OCI-LY3 (cell line): ENCODE measurements at regions not wholly inside any gene's neighbourhood (a gene's known extent, or its start where the extent isn't known, plus 50 kb on each side); places are given as distances from the start of the nearest gene placed in this dataset.

Experiments
- H2AFZ ChIP-seq: fragments of 200-600, 300-600 bp; shearing (Covaris generic); 2 replicates; pipeline ENCODE4 v1.6.0; 2014; ENCODE audit warnings: antibody characterized with exemption, low read depth, low read length
- H3K27ac ChIP-seq: fragments of 200-600, 300-600 bp; sonication (generic); 2 replicates; pipeline ENCODE4 v1.5.1; 2014; ENCODE audit warnings: mild to moderate bottlenecking, low read length, moderate library complexity, mixed read lengths
- H3K27me3 ChIP-seq: fragments of 200-600, 300-600 bp; sonication (generic); 2 replicates; pipeline ENCODE4 v1.6.1; 2014; ENCODE audit warnings: low read depth, low read length, mixed read lengths
- H3K36me3 ChIP-seq: fragments of 200-600, 300-600 bp; sonication (generic); replicated peaks from 2 replicates; pipeline ENCODE3; 2014; ENCODE audit warnings: low read depth, low read length, mixed read lengths
- H3K4me1 ChIP-seq: fragments of 300-600, 200-600 bp; sonication (generic); 2 replicates; pipeline ENCODE4 v1.6.1; 2014; ENCODE audit warnings: low read length, mixed read lengths
- H3K4me2 ChIP-seq: fragments of 200-600, 300-600 bp; sonication (generic); 2 replicates; pipeline ENCODE4 v1.6.1; 2014; ENCODE audit warnings: low read length, mixed read lengths
- H3K4me3 ChIP-seq: fragments of 300-600, 200-600 bp; sonication (generic); 2 replicates; pipeline ENCODE4 v1.5.1; 2014; ENCODE audit warnings: antibody characterized with exemption, mild to moderate bottlenecking, low read length, moderate library complexity
- H3K79me2 ChIP-seq: fragments of 300-600, 200-600 bp; shearing (Covaris generic); 2 replicates; pipeline ENCODE4 v1.6.1; 2014; ENCODE audit warnings: mild to moderate bottlenecking, low read length, mixed read lengths
- H3K9ac ChIP-seq: fragments of 300-600, 200-600 bp; shearing (Covaris generic); 2 replicates; pipeline ENCODE4 v1.6.0; 2014; ENCODE audit warnings: mild to moderate bottlenecking, low read length, moderate library complexity
- H3K9me3 ChIP-seq: fragments of 200-600, 300-600 bp; shearing (Covaris generic); 2 replicates; pipeline ENCODE4 v1.6.1; 2014; ENCODE audit warnings: low read length, mixed read lengths; ENCODE audit not compliant: insufficient read depth
- H4K20me1 ChIP-seq: fragments of 200-600, 300-600 bp; sonication (generic); 2 replicates; pipeline ENCODE4 v1.6.1; 2016; ENCODE audit warnings: low read length, mixed read lengths; ENCODE audit not compliant: insufficient read depth
- EZH2phosphoT487 ChIP-seq: fragments of 200-600 bp; shearing (Covaris generic); IDR thresholded peaks from 2 replicates; pipeline ENCODE4 v1.6.1; 2018; ENCODE audit warnings: antibody characterized with exemption, mixed run types, low read depth
- TF ChIP-seq, protein P1 (sequence below): fragments of 200-600, 300-600 bp; sonication (generic); IDR thresholded peaks from 2 replicates; pipeline ENCODE4 v1.5.1; 2014; ENCODE audit warnings: antibody characterized with exemption, low read length, low read depth

DNA sequence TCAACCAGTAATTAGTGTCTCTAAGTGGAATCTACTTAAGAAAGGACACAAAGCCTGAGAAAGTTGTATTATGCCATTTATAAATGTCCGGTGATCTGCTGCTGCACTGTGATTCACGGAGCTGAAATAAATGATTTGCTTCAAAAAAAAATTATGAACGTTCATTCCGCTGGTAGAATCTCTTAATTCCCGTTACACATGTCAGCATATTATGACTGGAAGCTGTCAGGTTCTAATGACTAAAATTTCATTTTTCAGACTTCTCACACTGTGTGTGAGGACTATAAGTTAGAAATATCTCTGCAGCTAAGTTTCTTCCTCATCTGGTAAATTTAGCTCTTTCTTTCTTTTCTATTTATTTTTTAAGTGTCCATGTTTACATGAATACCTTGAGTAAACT, 647.1 kb downstream of the VRK1 start:
- no peak for TF ChIP-seq EZH2phosphoT487
- TF ChIP-seq, protein P1, sequence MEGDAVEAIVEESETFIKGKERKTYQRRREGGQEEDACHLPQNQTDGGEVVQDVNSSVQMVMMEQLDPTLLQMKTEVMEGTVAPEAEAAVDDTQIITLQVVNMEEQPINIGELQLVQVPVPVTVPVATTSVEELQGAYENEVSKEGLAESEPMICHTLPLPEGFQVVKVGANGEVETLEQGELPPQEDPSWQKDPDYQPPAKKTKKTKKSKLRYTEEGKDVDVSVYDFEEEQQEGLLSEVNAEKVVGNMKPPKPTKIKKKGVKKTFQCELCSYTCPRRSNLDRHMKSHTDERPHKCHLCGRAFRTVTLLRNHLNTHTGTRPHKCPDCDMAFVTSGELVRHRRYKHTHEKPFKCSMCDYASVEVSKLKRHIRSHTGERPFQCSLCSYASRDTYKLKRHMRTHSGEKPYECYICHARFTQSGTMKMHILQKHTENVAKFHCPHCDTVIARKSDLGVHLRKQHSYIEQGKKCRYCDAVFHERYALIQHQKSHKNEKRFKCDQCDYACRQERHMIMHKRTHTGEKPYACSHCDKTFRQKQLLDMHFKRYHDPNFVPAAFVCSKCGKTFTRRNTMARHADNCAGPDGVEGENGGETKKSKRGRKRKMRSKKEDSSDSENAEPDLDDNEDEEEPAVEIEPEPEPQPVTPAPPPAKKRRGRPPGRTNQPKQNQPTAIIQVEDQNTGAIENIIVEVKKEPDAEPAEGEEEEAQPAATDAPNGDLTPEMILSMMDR: no peak
- no peak overlapping the region for H3K9ac ChIP-seq
- no peaks in the 10 kb centered on the region for H3K9me3 ChIP-seq
- H3K4me2 ChIP-seq: no peak overlapping the region
- H3K79me2 ChIP-seq: no peaks in the 10 kb centered on the region
- H3K36me3 ChIP-seq: no peaks in the 10 kb centered on the region
- no peak overlapping the region for H2AFZ ChIP-seq
- H3K27ac ChIP-seq: no peak overlapping the region
- peaks cover 5% of the 10 kb centered on the region; the same call in 1 of the 2 replicates for H3K27me3 ChIP-seq
- no peaks in the 10 kb centered on the region for H4K20me1 ChIP-seq
- H3K4me3 ChIP-seq: no peak overlapping the region
- no peaks in the 10 kb centered on the region for H3K4me1 ChIP-seq

DNA sequence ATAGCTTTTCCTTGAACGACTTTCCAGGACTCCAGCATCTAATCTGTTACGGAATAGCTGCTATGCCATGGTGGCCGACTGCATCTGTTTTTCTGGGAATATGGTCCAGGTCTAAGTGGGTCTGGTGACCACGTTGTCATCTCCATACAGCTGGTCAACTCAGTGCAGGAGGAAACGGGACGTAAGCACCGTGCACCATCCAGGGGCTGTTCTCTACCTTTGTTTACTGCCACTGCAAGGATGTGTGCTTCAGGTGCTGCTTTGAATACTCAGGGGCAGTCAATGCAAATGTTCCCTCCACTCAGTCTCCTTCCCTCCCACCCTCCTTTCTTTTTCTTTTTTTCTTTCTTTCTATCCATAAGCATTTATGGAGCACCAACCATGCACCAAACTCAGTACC, 648.2 kb downstream of the VRK1 start:
- no peaks in the 10 kb centered on the region for H3K36me3 ChIP-seq
- H4K20me1 ChIP-seq: no peaks in the 10 kb centered on the region
- no peak overlapping the region for H3K9ac ChIP-seq
- H3K27me3 ChIP-seq: peaks cover 5% of the 10 kb centered on the region; the same call in 1 of the 2 replicates
- no peak overlapping the region for H3K27ac ChIP-seq
- no peaks in the 10 kb centered on the region for H3K9me3 ChIP-seq
- H3K4me3 ChIP-seq: no peak overlapping the region
- no peak overlapping the region for H2AFZ ChIP-seq
- H3K4me2 ChIP-seq: no peak overlapping the region
- TF ChIP-seq EZH2phosphoT487: no peak
- TF ChIP-seq, protein P1: no peak
- no peaks in the 10 kb centered on the region for H3K79me2 ChIP-seq
- H3K4me1 ChIP-seq: no peaks in the 10 kb centered on the region

DNA sequence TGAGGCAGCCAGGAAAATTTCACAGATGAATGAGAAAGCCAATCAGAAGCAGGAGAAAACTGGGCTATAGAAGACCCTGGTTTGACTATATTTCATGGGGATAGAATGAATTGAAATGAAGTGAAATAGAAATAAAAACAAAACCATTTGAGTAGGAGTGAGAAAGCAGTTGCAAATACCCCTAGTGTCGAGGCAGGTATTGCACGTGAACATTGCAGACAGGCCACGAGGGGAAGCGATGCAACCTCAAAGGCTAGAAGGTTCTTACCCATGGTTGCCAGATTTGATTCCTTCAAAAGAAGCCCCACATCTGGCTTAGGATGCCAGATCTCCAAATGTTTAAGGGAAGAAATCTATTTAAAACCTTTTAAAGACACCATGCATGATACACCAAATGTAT, 648.9 kb downstream of the VRK1 start:
- peaks cover 5% of the 10 kb centered on the region; the same call in 1 of the 2 replicates for H3K27me3 ChIP-seq
- no peaks in the 10 kb centered on the region for H3K9me3 ChIP-seq
- H4K20me1 ChIP-seq: no peaks in the 10 kb centered on the region
- no peaks in the 10 kb centered on the region for H3K79me2 ChIP-seq
- H3K4me2 ChIP-seq: no peak overlapping the region
- no peak overlapping the region for H3K9ac ChIP-seq
- H2AFZ ChIP-seq: no peak overlapping the region
- H3K27ac ChIP-seq: no peak overlapping the region
- TF ChIP-seq EZH2phosphoT487: no peak
- TF ChIP-seq, protein P1: no peak
- H3K4me3 ChIP-seq: no peak overlapping the region
- H3K36me3 ChIP-seq: no peaks in the 10 kb centered on the region
- no peaks in the 10 kb centered on the region for H3K4me1 ChIP-seq

DNA sequence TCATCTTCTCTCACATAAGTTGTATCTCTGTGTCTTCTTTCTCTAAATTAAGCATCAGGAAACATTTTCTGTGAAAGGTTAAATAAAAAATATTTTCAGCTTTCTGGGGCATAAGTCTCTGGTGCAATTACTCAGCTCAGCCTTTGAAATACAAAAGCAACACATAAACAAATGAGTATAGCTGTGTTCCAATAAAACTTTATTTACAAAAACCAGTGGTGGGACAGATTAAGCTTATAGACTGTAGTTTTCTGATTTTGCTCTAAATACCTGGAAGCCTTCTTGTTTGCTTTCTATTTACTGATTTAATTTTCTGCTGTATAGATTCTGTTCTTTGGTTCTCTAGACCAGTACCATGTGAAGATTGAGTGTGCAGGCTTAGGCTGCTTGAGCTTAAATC, 655.1 kb downstream of the VRK1 start:
- Histone ChIP-seq H3K27me3 (no peaks in the 10 kb centered on the region), H3K4me1 (no peaks in the 10 kb centered on the region), H3K9ac (no peak overlapping the region), H3K27ac (no peak overlapping the region), H3K9me3 (no peaks in the 10 kb centered on the region), H3K36me3 (no peaks in the 10 kb centered on the region), H3K4me3 (no peak overlapping the region), H2AFZ (no peak overlapping the region), H3K79me2 (no peaks in the 10 kb centered on the region), H3K4me2 (no peak overlapping the region), H4K20me1 (no peaks in the 10 kb centered on the region)
- TF ChIP-seq, protein P1: no peak
- no peak for TF ChIP-seq EZH2phosphoT487
